ENCODE measurements at regions not wholly inside any gene's neighbourhood (a gene's known extent, or its start where the extent isn't known, plus 50 kb on each side); places are given as distances from the start of the nearest gene placed in this dataset.

DNA sequence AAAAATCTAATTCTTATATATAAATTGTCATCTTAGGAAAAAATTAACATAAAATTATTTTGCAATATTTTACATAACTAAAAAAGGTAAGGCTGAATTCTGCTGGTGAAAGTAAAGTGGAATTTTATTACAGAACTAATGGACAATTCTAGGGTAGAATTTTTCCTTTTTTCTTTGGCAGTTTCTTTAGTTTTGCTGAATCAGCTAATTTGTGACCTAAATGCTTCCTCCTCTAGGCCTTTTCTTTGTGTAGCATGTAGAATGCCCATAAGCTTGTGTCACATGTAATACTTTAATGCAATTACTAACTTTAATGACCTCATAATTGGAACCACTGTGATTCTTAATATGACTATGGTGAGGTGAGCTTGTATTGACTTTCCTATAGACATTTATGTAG lies 1378.4 kb upstream of the ADGRL4 start:
- no peaks in the 10 kb centered on the region for H3K27me3 ChIP-seq
- H3K27ac ChIP-seq: no peak overlapping the region
- TF ChIP-seq, protein P1, sequence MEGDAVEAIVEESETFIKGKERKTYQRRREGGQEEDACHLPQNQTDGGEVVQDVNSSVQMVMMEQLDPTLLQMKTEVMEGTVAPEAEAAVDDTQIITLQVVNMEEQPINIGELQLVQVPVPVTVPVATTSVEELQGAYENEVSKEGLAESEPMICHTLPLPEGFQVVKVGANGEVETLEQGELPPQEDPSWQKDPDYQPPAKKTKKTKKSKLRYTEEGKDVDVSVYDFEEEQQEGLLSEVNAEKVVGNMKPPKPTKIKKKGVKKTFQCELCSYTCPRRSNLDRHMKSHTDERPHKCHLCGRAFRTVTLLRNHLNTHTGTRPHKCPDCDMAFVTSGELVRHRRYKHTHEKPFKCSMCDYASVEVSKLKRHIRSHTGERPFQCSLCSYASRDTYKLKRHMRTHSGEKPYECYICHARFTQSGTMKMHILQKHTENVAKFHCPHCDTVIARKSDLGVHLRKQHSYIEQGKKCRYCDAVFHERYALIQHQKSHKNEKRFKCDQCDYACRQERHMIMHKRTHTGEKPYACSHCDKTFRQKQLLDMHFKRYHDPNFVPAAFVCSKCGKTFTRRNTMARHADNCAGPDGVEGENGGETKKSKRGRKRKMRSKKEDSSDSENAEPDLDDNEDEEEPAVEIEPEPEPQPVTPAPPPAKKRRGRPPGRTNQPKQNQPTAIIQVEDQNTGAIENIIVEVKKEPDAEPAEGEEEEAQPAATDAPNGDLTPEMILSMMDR (IDR thresholded peaks at IDR 0.05): no peak
- no peaks in the 10 kb centered on the region for H3K4me1 ChIP-seq (ENCODE audit: control insufficient read depth in 1 of 2, insufficient read depth in 1 of 2, low read depth in 1 of 2, low read length in 1 of 2)
- H3K36me3 ChIP-seq: no peaks in the 10 kb centered on the region
- H3K9me3 ChIP-seq: no peaks in the 10 kb centered on the region
- H3K4me3 ChIP-seq (ENCODE audit: low read depth in 1 of 2, low read length in 1 of 2): no peak overlapping the region

DNA sequence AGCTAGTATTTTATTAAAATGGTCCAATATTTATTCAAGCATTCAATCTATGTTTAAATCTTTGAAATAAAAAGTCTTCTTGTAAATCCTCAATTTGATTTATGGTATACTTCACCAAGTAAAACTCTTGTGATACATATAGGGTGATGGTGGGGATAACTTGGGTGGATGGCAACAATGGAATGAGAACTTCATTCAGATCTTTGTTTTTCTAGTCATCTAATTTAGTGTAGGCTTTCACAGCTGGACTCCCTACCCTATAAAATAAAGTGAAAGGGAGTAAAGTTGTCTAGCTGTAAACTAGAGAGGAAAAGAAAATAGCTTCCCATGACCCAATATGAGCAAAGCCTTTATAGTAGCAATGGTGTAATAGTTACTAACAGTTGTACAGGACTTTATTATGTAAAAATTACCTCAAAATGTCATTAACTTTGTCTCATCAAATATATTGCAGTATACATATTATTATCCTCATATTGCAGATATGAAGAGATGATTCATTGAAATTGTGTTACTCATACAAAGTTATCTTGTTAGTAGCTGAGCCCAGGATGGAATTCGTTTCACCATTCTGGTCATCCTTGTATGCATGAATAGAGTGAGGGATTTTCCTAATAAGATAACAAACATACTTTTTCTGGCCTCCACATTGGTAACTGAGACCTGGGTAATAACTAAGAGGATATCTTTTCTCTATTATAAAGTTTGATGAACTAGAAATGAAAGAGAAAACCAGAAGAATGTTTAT lies 1377.7 kb upstream of the ADGRL4 start:
- no peaks in the 10 kb centered on the region for H3K9me3 ChIP-seq
- H3K4me1 ChIP-seq (ENCODE audit: control insufficient read depth in 1 of 2, insufficient read depth in 1 of 2, low read depth in 1 of 2, low read length in 1 of 2): no peaks in the 10 kb centered on the region
- no peaks in the 10 kb centered on the region for H3K27me3 ChIP-seq
- TF ChIP-seq, protein P1 (IDR thresholded peaks at IDR 0.05): no peak
- H3K27ac ChIP-seq: no peak overlapping the region
- no peak overlapping the region for H3K4me3 ChIP-seq (ENCODE audit: low read depth in 1 of 2, low read length in 1 of 2)
- H3K36me3 ChIP-seq: no peaks in the 10 kb centered on the region

DNA sequence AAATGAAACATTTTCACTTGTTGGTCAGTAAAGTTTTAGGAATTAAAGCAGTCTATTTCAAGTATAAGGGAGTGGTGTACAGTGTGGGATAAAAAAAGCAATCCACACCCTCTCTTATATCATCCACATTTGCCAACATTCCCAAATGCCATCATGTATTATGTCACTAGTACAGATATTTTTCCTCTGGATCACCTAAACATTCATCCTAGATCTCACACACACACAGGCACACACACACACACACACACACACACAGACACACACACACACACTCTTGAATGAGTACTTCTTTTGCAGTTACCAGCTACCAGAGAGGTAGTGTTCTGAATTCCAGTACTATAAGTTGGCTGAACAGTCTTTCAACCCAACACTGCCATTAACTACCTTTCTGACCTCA lies 1369.1 kb upstream of the ADGRL4 start:
- TF ChIP-seq, protein P1 (IDR thresholded peaks at IDR 0.05): no peak
- Histone ChIP-seq H3K4me1 (ENCODE audit: control insufficient read depth in 1 of 2, insufficient read depth in 1 of 2, low read depth in 1 of 2, low read length in 1 of 2) (no peaks in the 10 kb centered on the region), H3K4me3 (ENCODE audit: low read depth in 1 of 2, low read length in 1 of 2) (no peak overlapping the region), H3K9me3 (no peaks in the 10 kb centered on the region), H3K27ac (no peak overlapping the region), H3K27me3 (no peaks in the 10 kb centered on the region), H3K36me3 (no peaks in the 10 kb centered on the region)

DNA sequence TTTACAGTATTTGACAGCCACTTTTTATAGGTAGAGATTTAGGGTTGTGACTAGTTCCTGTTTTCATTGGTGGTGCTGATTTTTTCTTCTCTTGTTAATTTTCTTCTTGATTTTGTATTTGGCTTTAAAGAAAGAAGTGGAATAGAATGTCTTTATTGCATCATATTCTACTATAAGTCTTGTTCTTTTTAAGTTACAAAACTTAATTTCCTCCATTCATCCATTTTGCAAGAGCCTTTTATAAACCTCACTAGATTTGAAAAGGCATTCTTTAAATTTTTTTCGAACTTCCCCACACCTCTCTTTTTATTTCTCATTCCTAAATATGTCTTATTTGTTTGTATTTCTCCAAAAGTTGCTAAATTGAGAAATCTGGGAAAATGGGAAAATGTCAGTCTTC lies 1368.6 kb upstream of the ADGRL4 start:
- H3K27me3 ChIP-seq: no peaks in the 10 kb centered on the region
- H3K4me1 ChIP-seq (ENCODE audit: control insufficient read depth in 1 of 2, insufficient read depth in 1 of 2, low read depth in 1 of 2, low read length in 1 of 2): no peaks in the 10 kb centered on the region
- no peak overlapping the region for H3K4me3 ChIP-seq (ENCODE audit: low read depth in 1 of 2, low read length in 1 of 2)
- no peak overlapping the region for H3K27ac ChIP-seq
- TF ChIP-seq, protein P1 (IDR thresholded peaks at IDR 0.05): no peak
- H3K9me3 ChIP-seq: no peaks in the 10 kb centered on the region
- no peaks in the 10 kb centered on the region for H3K36me3 ChIP-seq

DNA sequence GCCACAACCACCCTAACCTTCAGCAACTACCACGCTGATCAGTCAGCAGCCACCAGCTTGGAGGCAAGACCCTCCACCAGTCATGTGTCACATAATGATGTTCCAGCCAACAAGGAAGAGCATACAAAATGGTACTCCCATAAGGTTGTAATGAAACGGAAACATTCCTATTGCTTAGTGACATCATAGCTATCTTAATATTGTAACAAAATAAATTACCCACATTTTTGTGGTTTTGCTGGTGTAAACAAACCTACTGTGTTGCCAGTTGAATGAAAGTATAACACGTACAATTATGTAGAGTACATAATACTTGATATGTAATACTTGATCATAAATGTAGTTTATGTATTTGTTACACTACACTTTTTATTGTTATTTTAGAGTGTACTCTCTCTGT lies 1363.2 kb upstream of the ADGRL4 start:
- TF ChIP-seq, protein P1 (IDR thresholded peaks at IDR 0.05): no peak
- peaks cover under 1% of the 10 kb centered on the region for H3K9me3 ChIP-seq
- no peaks in the 10 kb centered on the region for H3K27me3 ChIP-seq
- no peak overlapping the region for H3K27ac ChIP-seq
- no peaks in the 10 kb centered on the region for H3K4me1 ChIP-seq (ENCODE audit: control insufficient read depth in 1 of 2, insufficient read depth in 1 of 2, low read depth in 1 of 2, low read length in 1 of 2)
- H3K36me3 ChIP-seq: no peaks in the 10 kb centered on the region
- no peak overlapping the region for H3K4me3 ChIP-seq (ENCODE audit: low read depth in 1 of 2, low read length in 1 of 2)

Data from neutrophil (primary cell).